HepG2 (cell line): ENCODE measurements at regions not wholly inside any gene's neighbourhood (a gene's known extent, or its start where the extent isn't known, plus 50 kb on each side); places are given as distances from the start of the nearest gene placed in this dataset.

Source experiments
- ATAC-seq: fragments of 200-7000 bp; cut with Tn5 transposase; 3 replicates; pipeline ENCODE4 v1.9.1; 2020; ENCODE audit warnings: mild to moderate bottlenecking, moderate library complexity
- BruUV-seq: library from RNA; stranded (reverse); fragments of 400-500 nt; replicated peaks from 2 replicates; lab custom pipeline; 2021; lab: Mats Ljungman, UMichigan
- CTCF ChIA-PET: fragments of 300-600 bp; formaldehyde crosslinking; extraction: SDS; loops from one replicate; lab custom pipeline; 2021; ENCODE audit warnings: low total read pairs, inconsistent platforms, low intra/inter-chr PET ratio; lab: Yijun Ruan, JAX
- POLR2A ChIA-PET: fragments of 350-600 bp; sonication (Branson Sonifier 250); formaldehyde crosslinking; loops from one replicate; lab custom pipeline; 2020; ENCODE audit warnings: antibody characterized with exemption, inconsistent platforms; lab: Yijun Ruan, JAX
- DNase-seq: peaks from one replicate; pipeline ENCODE4 v3.0.0-alpha.2; 2015; ENCODE audit warnings: low spot score
- FAIRE-seq: peaks from 3 replicates; lab custom pipeline; 2011; peaks lifted over from hg19 to GRCh38; lab: Jason Lieb, UNC
- H2AFZ ChIP-seq: one replicate; pipeline ENCODE4 v1.6.1; 2011; ENCODE audit warnings: low read length, inconsistent platforms
- H3K27ac ChIP-seq: fragments of 300-600 bp; 3 replicates; pipeline ENCODE4 v1.8.0; 2011; ENCODE audit warnings: mixed run types, mild to moderate bottlenecking, mixed read lengths, low read length, inconsistent platforms; ENCODE audit not compliant: insufficient read depth; ENCODE audit errors: extremely low read length
- H3K27me3 ChIP-seq, 2 experiments: fragments of 200-600 bp in 1 of 2; 2 replicates in 1 of 2; 3 replicates in 1 of 2; pipeline versions ENCODE4 v1.6.0 to v1.8.0; 2011; ENCODE audit warnings: low read length in 2 of 2, mild to moderate bottlenecking in 2 of 2, moderate library complexity in 2 of 2, inconsistent platforms in 1 of 2; ENCODE audit not compliant: insufficient read depth in 2 of 2, control insufficient read depth in 1 of 2
- H3K36me3 ChIP-seq, 2 experiments: fragments of 200-600 bp in 1 of 2; replicated peaks in 1 of 2; 2 replicates in 1 of 2; 3 replicates in 1 of 2; pipeline versions ENCODE4 v1.5.1 to v1.8.0; 2011; ENCODE audit warnings: low read length in 2 of 2, inconsistent platforms in 1 of 2; ENCODE audit not compliant: insufficient read depth in 2 of 2, control insufficient read depth in 1 of 2
- H3K4me1 ChIP-seq: 2 replicates; pipeline ENCODE4 v1.5.1; 2012; ENCODE audit warnings: low read length, inconsistent platforms; ENCODE audit not compliant: insufficient read depth
- H3K4me2 ChIP-seq: 2 replicates; pipeline ENCODE4 v1.6.0; 2011; ENCODE audit warnings: low read depth, low read length, inconsistent platforms
- H3K4me3 ChIP-seq, 3 experiments: fragments of 200-600 bp in 1 of 3; sonication (generic), shearing (Covaris generic) in 1 of 3; replicated peaks in 1 of 3; 2 replicates each; pipeline ENCODE4 v1.5.1; 2011 to 2016; ENCODE audit warnings: low read length in 3 of 3, inconsistent platforms in 2 of 3, low read depth in 2 of 3, mild to moderate bottlenecking in 2 of 3, control low read depth in 1 of 3, mixed read lengths in 1 of 3; ENCODE audit not compliant: insufficient read depth in 1 of 3
- H3K79me2 ChIP-seq: one replicate; pipeline ENCODE4 v1.6.1; 2011; ENCODE audit warnings: low read length, inconsistent platforms; ENCODE audit not compliant: insufficient read depth
- H3K9ac ChIP-seq: 2 replicates; pipeline ENCODE4 v1.6.0; 2011; ENCODE audit warnings: mild to moderate bottlenecking, low read depth, low read length, inconsistent platforms; ENCODE audit not compliant: insufficient read depth
- H3K9me3 ChIP-seq: 2 replicates; pipeline ENCODE4 v1.5.1; 2012; ENCODE audit warnings: mild to moderate bottlenecking, low read length
- H4K20me1 ChIP-seq: 2 replicates; pipeline ENCODE4 v1.6.0; 2011; ENCODE audit warnings: inconsistent platforms, mild to moderate bottlenecking, low read length, moderate library complexity; ENCODE audit not compliant: insufficient read depth
- CBFB ChIP-seq: sonication (generic); formaldehyde crosslinking; IDR thresholded peaks from 2 replicates; pipeline ENCODE4 v1.4.0; 2020; ENCODE audit warnings: missing genetic modification reagents
- CENPT ChIP-seq: sonication (generic); formaldehyde crosslinking; IDR thresholded peaks from 2 replicates; pipeline ENCODE4 v1.8.0; 2022; ENCODE audit warnings: low read depth, mild to moderate bottlenecking, moderate library complexity, missing genetic modification reagents
- CREB3 ChIP-seq: sonication (generic); formaldehyde crosslinking; IDR thresholded peaks from 2 replicates; pipeline ENCODE4 v1.5.0; 2020; ENCODE audit warnings: missing genetic modification reagents
- HNRNPUL1 ChIP-seq: fragments of 200-400 bp; formaldehyde crosslinking; IDR thresholded peaks from 2 replicates; pipeline ENCODE4 v1.6.1; 2017; ENCODE audit warnings: low read depth, mild to moderate bottlenecking, low read length, moderate library complexity
- KAT8 ChIP-seq: IDR thresholded peaks from 2 replicates; pipeline ENCODE4 v1.6.1; 2016; ENCODE audit warnings: missing genetic modification reagents, missing compliant biosample characterization
- KDM4B ChIP-seq: sonication (generic); formaldehyde crosslinking; IDR thresholded peaks from 2 replicates; pipeline ENCODE4 v1.4.0; 2020; ENCODE audit warnings: missing genetic modification reagents
- KLF12 ChIP-seq: sonication (generic); formaldehyde crosslinking; IDR thresholded peaks from 2 replicates; pipeline ENCODE4 v1.4.0; 2020; ENCODE audit warnings: missing genetic modification reagents, borderline replicate concordance
- KLF16 ChIP-seq, 2 experiments: sonication (generic) in 1 of 2; formaldehyde crosslinking in 1 of 2; IDR thresholded peaks; 2 replicates each; pipeline versions ENCODE4 v1.6.1 to v1.8.0; 2016 to 2023; ENCODE audit warnings: missing genetic modification reagents in 2 of 2, missing compliant biosample characterization in 1 of 2
- MAF1 ChIP-seq: sonication (generic); formaldehyde crosslinking; IDR thresholded peaks from 2 replicates; pipeline ENCODE4 v1.5.0; 2020; ENCODE audit warnings: missing genetic modification reagents, borderline replicate concordance
- MAZ ChIP-seq, 2 experiments: sonication (generic) in 1 of 2; formaldehyde crosslinking in 1 of 2; IDR thresholded peaks; 2 replicates each; pipeline versions ENCODE4 v1.5.0 to v1.6.1; 2012 to 2020; ENCODE audit warnings: low read depth in 2 of 2, mild to moderate bottlenecking in 2 of 2, borderline replicate concordance in 1 of 2, improper control_type of control experiment in 1 of 2, low read length in 1 of 2, missing genetic modification reagents in 1 of 2, moderate library complexity in 1 of 2
- NR2F2 ChIP-seq: IDR thresholded peaks from 2 replicates; pipeline ENCODE4 v1.6.1; 2012; ENCODE audit warnings: low read depth, inconsistent platforms, borderline replicate concordance
- RCOR2 ChIP-seq: IDR thresholded peaks from 2 replicates; pipeline ENCODE4 v1.6.1; 2016; ENCODE audit warnings: missing biosample characterization, missing genetic modification reagents
- SAP130 ChIP-seq: IDR thresholded peaks from 2 replicates; pipeline ENCODE4 v1.6.1; 2016; ENCODE audit warnings: low read depth
- TBP ChIP-seq: sonication (generic); formaldehyde crosslinking; IDR thresholded peaks from 2 replicates; pipeline ENCODE4 v1.5.0; 2020; ENCODE audit warnings: missing genetic modification reagents
- TCF12 ChIP-seq, 2 experiments: fragments of 450-650 bp in 1 of 2; sonication (generic) in 1 of 2; formaldehyde crosslinking in 1 of 2; IDR thresholded peaks; 2 replicates each; pipeline versions ENCODE4 v1.6.1 to v1.8.0; 2017 to 2022; ENCODE audit warnings: antibody characterized with exemption in 1 of 2, mild to moderate bottlenecking in 1 of 2, missing genetic modification reagents in 1 of 2, moderate library complexity in 1 of 2
- ZIK1 ChIP-seq: sonication (generic); formaldehyde crosslinking; IDR thresholded peaks from 2 replicates; pipeline ENCODE4 v1.5.0; 2020; ENCODE audit warnings: mild to moderate bottlenecking, low read depth, missing genetic modification reagents, borderline replicate concordance
- WGBS: methylation state at CpG from one replicate; pipeline ENCODE4 v1.1.6; 2017; ENCODE audit warnings: low lambda C conversion rate; 5-methylcytosine and 5-hydroxymethylcytosine counted together
- in situ Hi-C: cut with HindIII; loops from 2 replicates; pipeline ENCODE4 v1.10.0; 2017; ENCODE audit warnings: low pct_unique_long_range_greater_than_20kb; ENCODE audit not compliant: extremely low pct_ligation_motif_present
- intact Hi-C: fragments of 100-400 bp; cut with micrococcal nuclease; formaldehyde crosslinking; loops from one replicate; pipeline ENCODE4 v1.10.0; 2022; ENCODE audit not compliant: unreplicated experiment

- DNase-seq (no peak), ATAC-seq (no peak), FAIRE-seq (no peak)
- H3K9ac ChIP-seq = no peak overlapping the region
- BruUV-seq = no TSS peak
- H4K20me1 ChIP-seq = no peaks in the 10 kb centered on the region
- in situ Hi-C loops (no loop called here), intact Hi-C loops (no loop called here)
- H3K27ac ChIP-seq = no peak overlapping the region
- no peaks in the 10 kb centered on the region for H3K79me2 ChIP-seq
- H3K27me3 ChIP-seq = no peaks in the 10 kb centered on the region
- no peaks in the 10 kb centered on the region for H3K36me3 ChIP-seq
- no peak overlapping the region for H3K4me3 ChIP-seq
- no peak overlapping the region for H3K4me2 ChIP-seq
- ChIA-PET CTCF (no interaction called here), POLR2A (no interaction called here)
- WGBS = under 1% methylated on average over 3 of the region's 3 CpGs
- H3K4me1 ChIP-seq = no peaks in the 10 kb centered on the region
- H3K9me3 ChIP-seq = peaks cover 53% of the 10 kb centered on the region
- no peak overlapping the region for H2AFZ ChIP-seq
- no peak for TF ChIP-seq MAF1
- TF ChIP-seq KLF16 (CRISPR knock-in tag; IDR thresholded peaks at IDR 0.05) = no peak
- no peak for TF ChIP-seq MAZ (IDR thresholded peaks at IDR 0.05; ENCODE audit: borderline replicate concordance, low read depth, low read length)
- no peak for TF ChIP-seq MAZ (CRISPR knock-in tag; IDR thresholded peaks at IDR 0.05; ENCODE audit: low read depth)
- no peak for TF ChIP-seq CENPT (CRISPR knock-in tag)
- no peak for TF ChIP-seq CREB3
- TF ChIP-seq KLF12 (CRISPR knock-in tag) = no peak
- TF ChIP-seq HNRNPUL1 = no peak
- no peak for TF ChIP-seq CBFB (CRISPR knock-in tag)
- no peak for TF ChIP-seq RCOR2 (CRISPR knock-in tag)
- no peak for TF ChIP-seq TCF12 (IDR thresholded peaks at IDR 0.05)
- TF ChIP-seq TCF12 (CRISPR knock-in tag; IDR thresholded peaks at IDR 0.05) = no peak
- no peak for TF ChIP-seq KDM4B (CRISPR knock-in tag)
- no peak for TF ChIP-seq SAP130
- TF ChIP-seq NR2F2 = no peak
- no peak for TF ChIP-seq KAT8 (CRISPR knock-in tag)
- no peak for TF ChIP-seq ZIK1
- TF ChIP-seq TBP (CRISPR knock-in tag) = no peak
Measured at GRCh38 chr5:63674881-63675280, 287.4 kb downstream of the HTR1A start.
